IMR-90 (cell line): ENCODE measurements at regions not wholly inside any gene's neighbourhood (a gene's known extent, or its start where the extent isn't known, plus 50 kb on each side); places are given as distances from the start of the nearest gene placed in this dataset.

ENCODE experiments used
- ATAC-seq: fragments of 200-7000 bp; cut with Tn5 transposase; 2 replicates; pipeline ENCODE4 v1.9.1; 2020; ENCODE audit warnings: low read depth, mild to moderate bottlenecking, moderate library complexity
- BruUV-seq: library from RNA; stranded (reverse); fragments of 400-500 nt; replicated peaks from 2 replicates; lab custom pipeline; 2021; lab: Mats Ljungman, UMichigan
- CTCF ChIA-PET: fragments of 300-600 bp; formaldehyde crosslinking; extraction: SDS; loops from one replicate; lab custom pipeline; 2021; ENCODE audit warnings: antibody characterized with exemption; lab: Yijun Ruan, JAX
- POLR2A ChIA-PET: fragments of 300-600 bp; sonication (Branson Sonifier 250); formaldehyde crosslinking; loops from one replicate; lab custom pipeline; 2022; ENCODE audit warnings: antibody characterized with exemption; ENCODE audit not compliant: unreplicated experiment; lab: Charles Lee
- DNase-seq: peaks from one replicate; pipeline ENCODE4 v3.0.0; 2013
- H2AFZ ChIP-seq: replicated peaks from 2 replicates; pipeline ENCODE3; 2013; ENCODE audit warnings: low read length, mild to moderate bottlenecking; ENCODE audit not compliant: poor library complexity
- H2AK5ac ChIP-seq: 2 replicates; pipeline ENCODE4 v1.6.1; 2013; ENCODE audit warnings: low read depth, low read length, inconsistent platforms
- H2AK9ac ChIP-seq: replicated peaks from 2 replicates; pipeline ENCODE3; 2013; ENCODE audit warnings: mild to moderate bottlenecking, low read depth, low read length, moderate library complexity; ENCODE audit not compliant: poor library complexity
- H2BK120ac ChIP-seq: 2 replicates; pipeline ENCODE4 v1.6.1; 2013; ENCODE audit warnings: low read depth, low read length, inconsistent platforms
- H2BK15ac ChIP-seq: 3 replicates; pipeline ENCODE4 v1.6.1; 2013; ENCODE audit warnings: low read depth, low read length, inconsistent platforms
- H2BK20ac ChIP-seq: 2 replicates; pipeline ENCODE4 v1.6.1; 2013; ENCODE audit warnings: low read depth, mild to moderate bottlenecking, inconsistent platforms, low read length, moderate library complexity
- H2BK5ac ChIP-seq: 2 replicates; pipeline ENCODE4 v1.6.1; 2013; ENCODE audit warnings: mild to moderate bottlenecking, low read depth, low read length, inconsistent platforms; ENCODE audit not compliant: poor library complexity, severe bottlenecking
- H3K14ac ChIP-seq: replicated peaks from 2 replicates; pipeline ENCODE4 v1.6.1; 2013; ENCODE audit warnings: low read depth, low read length, inconsistent platforms
- H3K18ac ChIP-seq: 2 replicates; pipeline ENCODE4 v1.6.1; 2013; ENCODE audit warnings: low read depth, low read length, control low read depth
- H3K23ac ChIP-seq: 2 replicates; pipeline ENCODE4 v1.6.1; 2013; ENCODE audit warnings: low read depth, low read length, inconsistent platforms
- H3K27ac ChIP-seq: 2 replicates; pipeline ENCODE4 v1.5.1; 2013; ENCODE audit warnings: mild to moderate bottlenecking, control low read depth, low read length; ENCODE audit not compliant: insufficient read depth
- H3K27me3 ChIP-seq: 2 replicates; pipeline ENCODE4 v1.6.1; 2013; ENCODE audit warnings: low read length; ENCODE audit not compliant: control insufficient read depth, insufficient read depth
- H3K36me3 ChIP-seq: 2 replicates; pipeline ENCODE4 v1.6.1; 2013; ENCODE audit warnings: low read length, mixed read lengths; ENCODE audit not compliant: control insufficient read depth, insufficient read depth
- H3K4ac ChIP-seq: 2 replicates; pipeline ENCODE4 v1.6.1; 2013; ENCODE audit warnings: low read depth, low read length, inconsistent platforms
- H3K4me1 ChIP-seq: 2 replicates; pipeline ENCODE4 v1.6.1; 2013; ENCODE audit warnings: low read length, mixed read lengths; ENCODE audit not compliant: control insufficient read depth, insufficient read depth
- H3K4me2 ChIP-seq: 2 replicates; pipeline ENCODE4 v1.6.1; 2013; ENCODE audit warnings: low read depth, mild to moderate bottlenecking, control low read depth, low read length, moderate library complexity
- H3K4me3 ChIP-seq: 2 replicates; pipeline ENCODE4 v1.5.1; 2013; ENCODE audit warnings: low read depth, mild to moderate bottlenecking, control low read depth, low read length, moderate library complexity; ENCODE audit not compliant: insufficient read depth
- H3K56ac ChIP-seq: 2 replicates; pipeline ENCODE4 v1.6.1; 2013; ENCODE audit warnings: low read length, inconsistent platforms; ENCODE audit not compliant: insufficient read depth; ENCODE audit errors: extremely low read depth
- H3K79me1 ChIP-seq, 2 experiments: 2 replicates each; pipeline ENCODE4 v1.6.1; 2013; ENCODE audit warnings: low read length in 2 of 2, inconsistent platforms in 1 of 2, low read depth in 1 of 2
- H3K9ac ChIP-seq: 2 replicates; pipeline ENCODE4 v1.6.1; 2013; ENCODE audit warnings: low read depth, low read length, control low read depth
- H3K9me1 ChIP-seq: 2 replicates; pipeline ENCODE4 v1.6.1; 2013; ENCODE audit warnings: low read length, inconsistent platforms; ENCODE audit not compliant: insufficient read depth
- H3K9me3 ChIP-seq: 2 replicates; pipeline ENCODE4 v1.6.1; 2013; ENCODE audit warnings: low read length; ENCODE audit not compliant: control insufficient read depth, insufficient read depth
- H4K20me1 ChIP-seq: 2 replicates; pipeline ENCODE4 v1.6.1; 2013; ENCODE audit warnings: low read length, inconsistent platforms; ENCODE audit not compliant: insufficient read depth
- H4K5ac ChIP-seq: 2 replicates; pipeline ENCODE4 v1.6.1; 2013; ENCODE audit warnings: mild to moderate bottlenecking, low read depth, low read length, control low read depth
- H4K8ac ChIP-seq, 2 experiments: 2 replicates each; pipeline ENCODE4 v1.6.1; 2013; ENCODE audit warnings: low read depth in 2 of 2, low read length in 2 of 2, control low read depth in 1 of 2, inconsistent platforms in 1 of 2
- H4K91ac ChIP-seq: 2 replicates; pipeline ENCODE4 v1.6.1; 2013; ENCODE audit warnings: low read depth, low read length, inconsistent platforms; ENCODE audit not compliant: insufficient read depth
- BHLHE40 ChIP-seq: fragments of 150-350 bp; IDR thresholded peaks from 2 replicates; pipeline ENCODE4 v1.6.1; 2016; ENCODE audit warnings: mild to moderate bottlenecking, low read depth, low read length
- CEBPB ChIP-seq: IDR thresholded peaks from 2 replicates; pipeline ENCODE4 v1.6.1; 2012; ENCODE audit warnings: low read depth, low read length, improper control_type of control experiment
- CHD1 ChIP-seq: IDR thresholded peaks from 2 replicates; pipeline ENCODE4 v1.6.1; 2012; ENCODE audit warnings: low read depth, low read length, improper control_type of control experiment
- ELK1 ChIP-seq: fragments of 150-350 bp; IDR thresholded peaks from 2 replicates; pipeline ENCODE4 v1.6.1; 2016; ENCODE audit warnings: low read depth, mild to moderate bottlenecking, low read length, moderate library complexity, borderline replicate concordance
- MAZ ChIP-seq: IDR thresholded peaks from 2 replicates; pipeline ENCODE4 v1.6.1; 2012; ENCODE audit warnings: low read depth, mild to moderate bottlenecking, low read length, improper control_type of control experiment, moderate library complexity, borderline replicate concordance
- MXI1 ChIP-seq: IDR thresholded peaks from 2 replicates; pipeline ENCODE4 v1.6.1; 2012; ENCODE audit warnings: low read depth, mild to moderate bottlenecking, low read length, moderate library complexity, borderline replicate concordance
- RCOR1 ChIP-seq: IDR thresholded peaks from 2 replicates; pipeline ENCODE4 v1.6.1; 2012; ENCODE audit warnings: mild to moderate bottlenecking, low read length, improper control_type of control experiment; ENCODE audit not compliant: insufficient replicate concordance
- SMC3 ChIP-seq: fragments of 150-350 bp; IDR thresholded peaks from 2 replicates; pipeline ENCODE4 v1.6.1; 2016; ENCODE audit warnings: low read depth, mild to moderate bottlenecking, antibody characterized with exemption, low read length, moderate library complexity
- USF2 ChIP-seq: fragments of 150-350 bp; IDR thresholded peaks from 2 replicates; pipeline ENCODE4 v1.6.1; 2017; ENCODE audit warnings: mild to moderate bottlenecking, antibody characterized with exemption, low read length, low read depth
- WGBS, 2 experiments: methylation state at CpG; one replicate each; pipeline versions ENCODE4 v1.1.5 to v1.1.7; 2013; ENCODE audit warnings: missing lambda C conversion rate in 2 of 2; ENCODE audit not compliant: insufficient read length in 1 of 2; ENCODE audit errors: extremely low coverage in 2 of 2; 5-methylcytosine and 5-hydroxymethylcytosine counted together
- dilution Hi-C: fragments of 300-500 bp; cut with HindIII; formaldehyde crosslinking; loops from one replicate; pipeline ENCODE4 v1.14.3; 2018; ENCODE audit warnings: low sequenced_read_pairs; ENCODE audit not compliant: unreplicated experiment
- in situ Hi-C: fragments of 300-500 bp; cut with MboI; formaldehyde crosslinking; loops from 3 replicates; pipeline ENCODE4 v1.14.3; 2019; ENCODE audit warnings: low sequenced_read_pairs, inconsistent platforms, mixed read lengths
- intact Hi-C: fragments of 100-400 bp; cut with micrococcal nuclease; formaldehyde crosslinking; loops from 2 replicates; pipeline ENCODE4 v1.10.0; 2022
- TF ChIP-seq, protein P1 (sequence below): conservative IDR thresholded peaks from 2 replicates; pipeline ENCODE4 v1.5.1; 2012; ENCODE audit warnings: mild to moderate bottlenecking, low read depth, low read length, improper control_type of control experiment

- in situ Hi-C loops (no loop called here), dilution Hi-C loops (no loop called here), intact Hi-C loops (loop anchor here (1.0 to 10.0 kb wide), 3 partner anchors 289 to 385 kb away; partner anchors contain the start of gene GPR37)
- CTCF ChIA-PET, result interaction anchor here (1.0 to 2.0 kb wide), 4 partner anchors 242 to 325 kb away, joined by 3 to 9 read pairs (median 3); partner anchors contain the start of gene GPR37
- Histone ChIP-seq H3K27ac (peak overlapping the region; percentile 86), H3K56ac (peak overlapping the region; percentile 97), H3K4me3 (no peak overlapping the region), H3K79me1 (no peaks in the 10 kb centered on the region; a peak in 1 of 4 replicates), H2AK9ac (no peak overlapping the region), H3K36me3 (no peaks in the 10 kb centered on the region), H2BK120ac (peak overlapping the region; percentile 98), H3K27me3 (no peaks in the 10 kb centered on the region), H3K4me1 (peaks cover 13% of the 10 kb centered on the region), H3K9ac (peak overlapping the region; percentile 50), H4K91ac (peak overlapping the region; percentile 91), H4K8ac (peak overlapping the region; percentile 89 to 91), H2AK5ac (peak overlapping the region; percentile 68; the same call in 1 of the 2 replicates), H3K18ac (peak overlapping the region; percentile 100), H2BK20ac (peak overlapping the region; percentile 95), H4K5ac (peak overlapping the region; percentile 96), H2BK15ac (peak overlapping the region; percentile 83), H4K20me1 (no peaks in the 10 kb centered on the region), H3K4me2 (peak overlapping the region; percentile 82), H3K9me1 (peaks cover 3% of the 10 kb centered on the region; the same call in 1 of the 2 replicates), H3K4ac (peak overlapping the region; percentile 91), H3K23ac (peak overlapping the region; percentile 77), H2AFZ (peak overlapping the region; percentile 11), H2BK5ac (peak overlapping the region; percentile 95), H3K9me3 (no peaks in the 10 kb centered on the region), H3K14ac (peak overlapping the region; percentile 94)
- POLR2A ChIA-PET, result no interaction called here
- DNase-seq, result peak; percentile 87
- no TSS peak for BruUV-seq
- WGBS, 2 experiments, result 0% methylated on average over 1 of the region's 8 CpGs; no CpG with 5 or more reads in 1 of the 2 experiments
- TF ChIP-seq BHLHE40, result peak; percentile 49; the same call in 1 of the 2 replicates
- no peak for TF ChIP-seq MXI1
- TF ChIP-seq RCOR1, result no peak
- TF ChIP-seq MAZ, result no peak
- TF ChIP-seq, protein P1, sequence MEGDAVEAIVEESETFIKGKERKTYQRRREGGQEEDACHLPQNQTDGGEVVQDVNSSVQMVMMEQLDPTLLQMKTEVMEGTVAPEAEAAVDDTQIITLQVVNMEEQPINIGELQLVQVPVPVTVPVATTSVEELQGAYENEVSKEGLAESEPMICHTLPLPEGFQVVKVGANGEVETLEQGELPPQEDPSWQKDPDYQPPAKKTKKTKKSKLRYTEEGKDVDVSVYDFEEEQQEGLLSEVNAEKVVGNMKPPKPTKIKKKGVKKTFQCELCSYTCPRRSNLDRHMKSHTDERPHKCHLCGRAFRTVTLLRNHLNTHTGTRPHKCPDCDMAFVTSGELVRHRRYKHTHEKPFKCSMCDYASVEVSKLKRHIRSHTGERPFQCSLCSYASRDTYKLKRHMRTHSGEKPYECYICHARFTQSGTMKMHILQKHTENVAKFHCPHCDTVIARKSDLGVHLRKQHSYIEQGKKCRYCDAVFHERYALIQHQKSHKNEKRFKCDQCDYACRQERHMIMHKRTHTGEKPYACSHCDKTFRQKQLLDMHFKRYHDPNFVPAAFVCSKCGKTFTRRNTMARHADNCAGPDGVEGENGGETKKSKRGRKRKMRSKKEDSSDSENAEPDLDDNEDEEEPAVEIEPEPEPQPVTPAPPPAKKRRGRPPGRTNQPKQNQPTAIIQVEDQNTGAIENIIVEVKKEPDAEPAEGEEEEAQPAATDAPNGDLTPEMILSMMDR, result no peak
- TF ChIP-seq CEBPB, result peak; percentile 70
- TF ChIP-seq CHD1, result no peak
- TF ChIP-seq ELK1, result no peak
- TF ChIP-seq USF2, result no peak
- no peak for TF ChIP-seq SMC3
- peak; percentile 76 for ATAC-seq
Observed at GRCh38 chr7:124459101-124460055, 306.2 kb downstream of the GPR37 start.
